Body of pancreas (tissue), 4 donors: ENCODE measurements at regions not wholly inside any gene's neighbourhood (a gene's known extent, or its start where the extent isn't known, plus 50 kb on each side); places are given as distances from the start of the nearest gene placed in this dataset.

Experiments
- CTCF ChIP-seq, 7 experiments: fragments of 450-650 bp in 4 of 7; fragments of 200-600 bp in 3 of 7; sonication (generic) in 3 of 7; IDR thresholded peaks; one replicate each; pipeline ENCODE4 v1.5.1; 2016 to 2019; ENCODE audit warnings: antibody characterized with exemption in 7 of 7
- POLR2A ChIP-seq, 3 donors: fragments of 450-650 bp; IDR thresholded peaks; one replicate each; pipeline ENCODE4 v1.6.1; 2016; ENCODE audit warnings: antibody characterized with exemption in 3 of 3, mild to moderate bottlenecking in 2 of 3

GRCh38 chr2:41432459-41432858 lies 615.4 kb upstream of the PKDCC start:
- no peak for TF ChIP-seq CTCF (IDR thresholded peaks at IDR 0.05)
- TF ChIP-seq POLR2A (IDR thresholded peaks at IDR 0.05): no peak
